Vagina (tissue), 2 donors: ENCODE measurements at regions not wholly inside any gene's neighbourhood (a gene's known extent, or its start where the extent isn't known, plus 50 kb on each side); places are given as distances from the start of the nearest gene placed in this dataset.

Source experiments
- DNase-seq, 2 donors: peaks; one replicate each; pipeline ENCODE4 v3.0.0-alpha.2; 2017; ENCODE audit errors: extremely low spot score in 2 of 2
- H3K27ac ChIP-seq: fragments of 200-600 bp; sonication (generic); one replicate; pipeline ENCODE4 v1.5.1; 2019
- H3K27me3 ChIP-seq: fragments of 200-600 bp; sonication (generic); one replicate; pipeline ENCODE4 v1.5.1; 2019
- H3K36me3 ChIP-seq, 2 donors: fragments of 200-600 bp; sonication (generic); one replicate each; pipeline ENCODE4 v1.5.1; 2017 to 2019
- H3K4me1 ChIP-seq: fragments of 200-600 bp; sonication (generic); one replicate; pipeline ENCODE4 v1.5.1; 2019
- H3K4me3 ChIP-seq, 2 donors: fragments of 200-600 bp; sonication (generic); 1 replicate in 1 of 2; 2 replicates in 1 of 2; pipeline ENCODE4 v1.5.1; 2016 to 2019
- H3K9me3 ChIP-seq: fragments of 200-600 bp; sonication (generic); one replicate; pipeline ENCODE4 v1.5.1; 2019
- POLR2A ChIP-seq, 2 donors: fragments of 450-650 bp; IDR thresholded peaks; one replicate each; pipeline ENCODE4 v1.6.1; 2017; ENCODE audit warnings: antibody characterized with exemption in 2 of 2, mild to moderate bottlenecking in 2 of 2, moderate library complexity in 2 of 2
- POLR2AphosphoS5 ChIP-seq, 2 donors: sonication (generic); formaldehyde crosslinking; IDR thresholded peaks; one replicate each; pipeline ENCODE4 v1.9.0; 2017; ENCODE audit warnings: antibody characterized with exemption in 2 of 2, mild to moderate bottlenecking in 2 of 2, low read depth in 1 of 2; ENCODE audit not compliant: insufficient read depth in 1 of 2
- intact Hi-C: fragments of 100-400 bp; cut with DNase I; formaldehyde crosslinking; loops from one replicate; pipeline ENCODE4 v1.15.1; 2023
- TF ChIP-seq, protein P1 (sequence below), 3 experiments: fragments of 450-650 bp in 2 of 3; fragments of 200-600 bp in 1 of 3; sonication (generic) in 1 of 3; IDR thresholded peaks; one replicate each; pipeline ENCODE4 v1.5.1; 2017 to 2019; ENCODE audit warnings: antibody characterized with exemption in 3 of 3, mild to moderate bottlenecking in 2 of 3, moderate library complexity in 2 of 3

DNA sequence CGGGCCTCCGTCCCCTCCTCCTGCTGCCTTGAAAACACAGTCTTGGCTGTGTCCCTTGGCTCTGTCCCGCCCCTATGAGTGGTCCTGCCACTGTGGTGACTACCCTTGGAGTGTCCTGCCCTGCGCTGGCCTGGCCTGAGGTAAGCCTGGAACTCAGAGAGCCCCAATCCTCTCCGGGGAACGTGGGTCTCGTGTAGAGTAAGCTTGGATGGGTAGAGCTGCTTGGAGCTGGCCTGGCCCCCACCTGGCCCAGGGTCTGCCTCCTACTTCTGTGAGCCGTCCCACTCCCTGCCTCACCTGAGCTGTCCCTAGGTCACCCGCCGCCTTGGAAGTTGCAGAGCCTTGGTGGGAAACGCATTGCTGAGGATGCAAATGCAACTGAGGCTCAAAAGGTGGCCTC lies 347.1 kb downstream of the CTTN start:
- H3K36me3 ChIP-seq: no peaks in the 10 kb centered on the region
- DNase-seq: no peak
- TF ChIP-seq POLR2A (IDR thresholded peaks at IDR 0.05): no peak
- TF ChIP-seq, protein P1, sequence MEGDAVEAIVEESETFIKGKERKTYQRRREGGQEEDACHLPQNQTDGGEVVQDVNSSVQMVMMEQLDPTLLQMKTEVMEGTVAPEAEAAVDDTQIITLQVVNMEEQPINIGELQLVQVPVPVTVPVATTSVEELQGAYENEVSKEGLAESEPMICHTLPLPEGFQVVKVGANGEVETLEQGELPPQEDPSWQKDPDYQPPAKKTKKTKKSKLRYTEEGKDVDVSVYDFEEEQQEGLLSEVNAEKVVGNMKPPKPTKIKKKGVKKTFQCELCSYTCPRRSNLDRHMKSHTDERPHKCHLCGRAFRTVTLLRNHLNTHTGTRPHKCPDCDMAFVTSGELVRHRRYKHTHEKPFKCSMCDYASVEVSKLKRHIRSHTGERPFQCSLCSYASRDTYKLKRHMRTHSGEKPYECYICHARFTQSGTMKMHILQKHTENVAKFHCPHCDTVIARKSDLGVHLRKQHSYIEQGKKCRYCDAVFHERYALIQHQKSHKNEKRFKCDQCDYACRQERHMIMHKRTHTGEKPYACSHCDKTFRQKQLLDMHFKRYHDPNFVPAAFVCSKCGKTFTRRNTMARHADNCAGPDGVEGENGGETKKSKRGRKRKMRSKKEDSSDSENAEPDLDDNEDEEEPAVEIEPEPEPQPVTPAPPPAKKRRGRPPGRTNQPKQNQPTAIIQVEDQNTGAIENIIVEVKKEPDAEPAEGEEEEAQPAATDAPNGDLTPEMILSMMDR (IDR thresholded peaks at IDR 0.05): no peak
- no peak for TF ChIP-seq POLR2AphosphoS5 (IDR thresholded peaks at IDR 0.05; ENCODE audit: insufficient read depth in 1 of 2, low read depth in 1 of 2)
- no peak overlapping the region for H3K27ac ChIP-seq
- intact Hi-C loops: no loop called here
- no peaks in the 10 kb centered on the region for H3K27me3 ChIP-seq
- no peak overlapping the region for H3K4me3 ChIP-seq
- no peaks in the 10 kb centered on the region for H3K4me1 ChIP-seq
- H3K9me3 ChIP-seq: no peaks in the 10 kb centered on the region

- Histone ChIP-seq H3K4me1 (no peaks in the 10 kb centered on the region), H3K27ac (no peak overlapping the region), H3K4me3 (no peak overlapping the region), H3K9me3 (peaks cover 3% of the 10 kb centered on the region), H3K36me3 (no peaks in the 10 kb centered on the region), H3K27me3 (no peaks in the 10 kb centered on the region)
- TF ChIP-seq POLR2A (IDR thresholded peaks at IDR 0.05): no peak
- TF ChIP-seq POLR2AphosphoS5 (IDR thresholded peaks at IDR 0.05; ENCODE audit: insufficient read depth in 1 of 2, low read depth in 1 of 2): no peak
- TF ChIP-seq, protein P1 (IDR thresholded peaks at IDR 0.05): no peak
- DNase-seq: no peak
- intact Hi-C loops: no loop called here
These were observed 347.6 kb downstream of the CTTN start for GRCh38 chr11:70745941-70746340.

- Histone ChIP-seq H3K4me3 (no peak overlapping the region), H3K27ac (no peak overlapping the region), H3K36me3 (no peaks in the 10 kb centered on the region), H3K9me3 (peaks cover 7% of the 10 kb centered on the region), H3K4me1 (no peaks in the 10 kb centered on the region), H3K27me3 (no peaks in the 10 kb centered on the region)
- intact Hi-C loops: no loop called here
- no peak for DNase-seq
- no peak for TF ChIP-seq POLR2AphosphoS5 (IDR thresholded peaks at IDR 0.05; ENCODE audit: insufficient read depth in 1 of 2, low read depth in 1 of 2)
- TF ChIP-seq POLR2A (IDR thresholded peaks at IDR 0.05): no peak
- TF ChIP-seq, protein P1 (IDR thresholded peaks at IDR 0.05): no peak
These were observed 348.0 kb downstream of the CTTN start for GRCh38 chr11:70746351-70746750.

DNA sequence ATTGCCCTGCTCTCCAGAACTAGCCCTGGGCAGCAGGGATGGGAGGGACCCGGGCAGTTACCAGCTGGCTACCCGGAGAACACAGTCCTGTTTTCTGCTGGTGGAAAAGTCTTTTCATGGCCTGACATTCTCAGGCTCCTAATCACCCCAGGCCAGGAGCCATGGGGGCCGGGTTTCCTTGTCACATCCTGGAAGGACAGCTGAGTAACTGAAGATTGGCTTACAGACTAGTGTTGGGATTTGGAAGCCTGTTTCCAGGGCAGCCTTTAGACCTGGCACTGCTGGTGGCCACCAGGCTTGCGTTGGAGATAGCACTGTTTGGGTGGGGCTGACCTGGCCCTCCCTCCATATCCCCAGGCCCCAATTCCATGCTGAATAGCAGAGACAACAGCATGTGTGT lies 349.0 kb downstream of the CTTN start:
- no peak for DNase-seq
- peaks cover 7% of the 10 kb centered on the region for H3K9me3 ChIP-seq
- intact Hi-C loops: no loop called here
- no peak overlapping the region for H3K27ac ChIP-seq
- H3K4me1 ChIP-seq: no peaks in the 10 kb centered on the region
- no peaks in the 10 kb centered on the region for H3K27me3 ChIP-seq
- no peaks in the 10 kb centered on the region for H3K36me3 ChIP-seq
- TF ChIP-seq POLR2A (IDR thresholded peaks at IDR 0.05) (no peak), POLR2AphosphoS5 (IDR thresholded peaks at IDR 0.05; ENCODE audit: insufficient read depth in 1 of 2, low read depth in 1 of 2) (no peak)
- TF ChIP-seq, protein P1 (IDR thresholded peaks at IDR 0.05): no peak
- no peak overlapping the region for H3K4me3 ChIP-seq

DNA sequence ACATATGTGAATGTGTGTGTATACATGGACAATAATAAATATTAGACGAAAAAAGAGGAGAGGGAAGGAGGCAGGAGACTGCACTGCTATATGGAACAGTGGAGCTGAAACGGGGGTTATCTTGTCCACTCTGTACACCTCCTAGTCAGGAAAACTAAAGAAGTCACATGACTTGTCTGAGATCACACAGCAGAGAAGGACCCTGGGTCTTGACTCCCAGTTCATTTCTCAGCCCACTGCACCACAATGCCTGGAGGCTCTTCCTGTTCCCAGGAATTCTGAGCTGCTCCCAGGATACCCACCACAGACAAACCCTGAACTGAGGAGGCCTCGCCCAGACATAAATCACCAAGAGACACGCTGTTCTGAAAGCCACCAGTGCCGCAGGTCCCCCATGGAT lies 349.6 kb downstream of the CTTN start:
- H3K9me3 ChIP-seq: peaks cover 7% of the 10 kb centered on the region
- H3K27ac ChIP-seq: no peak overlapping the region
- no peak for DNase-seq
- H3K27me3 ChIP-seq: no peaks in the 10 kb centered on the region
- intact Hi-C loops: no loop called here
- no peak overlapping the region for H3K4me3 ChIP-seq
- TF ChIP-seq POLR2A (IDR thresholded peaks at IDR 0.05) (no peak), POLR2AphosphoS5 (IDR thresholded peaks at IDR 0.05; ENCODE audit: insufficient read depth in 1 of 2, low read depth in 1 of 2) (no peak)
- TF ChIP-seq, protein P1 (IDR thresholded peaks at IDR 0.05): no peak
- no peaks in the 10 kb centered on the region for H3K36me3 ChIP-seq
- no peaks in the 10 kb centered on the region for H3K4me1 ChIP-seq
